C4-2B (cell line): ENCODE measurements at regions not wholly inside any gene's neighbourhood (a gene's known extent, or its start where the extent isn't known, plus 50 kb on each side); places are given as distances from the start of the nearest gene placed in this dataset.

Experiments used
- CTCF ChIP-seq: fragments of 450-650 bp; conservative IDR thresholded peaks from 2 replicates; pipeline ENCODE4 v1.5.1; 2017; ENCODE audit warnings: mild to moderate bottlenecking
- ZFX ChIP-seq: fragments of 450-650 bp; IDR thresholded peaks from 2 replicates; pipeline ENCODE4 v1.6.1; 2017

GRCh38 chr13:22402682-22403081 lies 731.8 kb downstream of the FGF9 start:
- no peak for TF ChIP-seq CTCF
- TF ChIP-seq ZFX: no peak
